Peyer's patch (tissue), 4 donors: ENCODE measurements at regions not wholly inside any gene's neighbourhood (a gene's known extent, or its start where the extent isn't known, plus 50 kb on each side); places are given as distances from the start of the nearest gene placed in this dataset.

ENCODE experiments used
- DNase-seq, 3 donors: peaks; one replicate each; pipeline ENCODE4 v3.0.0-alpha.2; 2017 to 2019
- H3K27ac ChIP-seq, 4 donors: fragments of 200-600 bp; sonication (generic); one replicate each; pipeline ENCODE4 v1.5.1; 2016 to 2019
- H3K27me3 ChIP-seq, 2 donors: fragments of 200-600 bp; sonication (generic); one replicate each; pipeline ENCODE4 v1.5.1; 2019
- H3K36me3 ChIP-seq, 3 donors: fragments of 200-600 bp; sonication (generic); one replicate each; pipeline ENCODE4 v1.5.1; 2016 to 2019
- H3K4me1 ChIP-seq, 4 donors: fragments of 200-600 bp; sonication (generic); one replicate each; pipeline ENCODE4 v1.5.1; 2016 to 2019
- H3K4me3 ChIP-seq, 4 donors: fragments of 200-600 bp; sonication (generic); 1 replicate in 3 of 4; 2 replicates in 1 of 4; pipeline ENCODE4 v1.5.1; 2016 to 2019; ENCODE audit warnings: mild to moderate bottlenecking in 1 of 4
- H3K9me3 ChIP-seq, 4 donors: fragments of 200-600 bp; sonication (generic); one replicate each; pipeline ENCODE4 v1.5.1; 2016 to 2019; ENCODE audit warnings: mild to moderate bottlenecking in 1 of 4
- POLR2A ChIP-seq, 2 donors: fragments of 450-650 bp; IDR thresholded peaks; one replicate each; pipeline ENCODE4 v1.5.1; 2017; ENCODE audit warnings: antibody characterized with exemption in 2 of 2, mild to moderate bottlenecking in 2 of 2, moderate library complexity in 2 of 2
- TF ChIP-seq, protein P1 (sequence below), 6 experiments: fragments of 450-650 bp in 4 of 6; fragments of 200-600 bp in 2 of 6; sonication (generic) in 1 of 6; IDR thresholded peaks; one replicate each; pipeline ENCODE4 v1.5.1; 2017 to 2019; ENCODE audit warnings: antibody characterized with exemption in 6 of 6, mild to moderate bottlenecking in 3 of 6, moderate library complexity in 1 of 6

- Histone ChIP-seq H3K27ac (no peak overlapping the region), H3K4me1 (no peaks in the 10 kb centered on the region), H3K9me3 (no peaks in the 10 kb centered on the region), H3K27me3 (no peaks in the 10 kb centered on the region), H3K4me3 (no peak overlapping the region), H3K36me3 (no peaks in the 10 kb centered on the region)
- DNase-seq: no peak
- TF ChIP-seq, protein P1, sequence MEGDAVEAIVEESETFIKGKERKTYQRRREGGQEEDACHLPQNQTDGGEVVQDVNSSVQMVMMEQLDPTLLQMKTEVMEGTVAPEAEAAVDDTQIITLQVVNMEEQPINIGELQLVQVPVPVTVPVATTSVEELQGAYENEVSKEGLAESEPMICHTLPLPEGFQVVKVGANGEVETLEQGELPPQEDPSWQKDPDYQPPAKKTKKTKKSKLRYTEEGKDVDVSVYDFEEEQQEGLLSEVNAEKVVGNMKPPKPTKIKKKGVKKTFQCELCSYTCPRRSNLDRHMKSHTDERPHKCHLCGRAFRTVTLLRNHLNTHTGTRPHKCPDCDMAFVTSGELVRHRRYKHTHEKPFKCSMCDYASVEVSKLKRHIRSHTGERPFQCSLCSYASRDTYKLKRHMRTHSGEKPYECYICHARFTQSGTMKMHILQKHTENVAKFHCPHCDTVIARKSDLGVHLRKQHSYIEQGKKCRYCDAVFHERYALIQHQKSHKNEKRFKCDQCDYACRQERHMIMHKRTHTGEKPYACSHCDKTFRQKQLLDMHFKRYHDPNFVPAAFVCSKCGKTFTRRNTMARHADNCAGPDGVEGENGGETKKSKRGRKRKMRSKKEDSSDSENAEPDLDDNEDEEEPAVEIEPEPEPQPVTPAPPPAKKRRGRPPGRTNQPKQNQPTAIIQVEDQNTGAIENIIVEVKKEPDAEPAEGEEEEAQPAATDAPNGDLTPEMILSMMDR (IDR thresholded peaks at IDR 0.05): no peak
- TF ChIP-seq POLR2A (IDR thresholded peaks at IDR 0.05): no peak
Measured at GRCh38 chr14:62409626-62410300, 635.5 kb downstream of the KCNH5 start.

- no peak overlapping the region for H3K4me3 ChIP-seq
- no peak overlapping the region for H3K27ac ChIP-seq
- no peak for DNase-seq
- TF ChIP-seq, protein P1 (IDR thresholded peaks at IDR 0.05): no peak
- TF ChIP-seq POLR2A (IDR thresholded peaks at IDR 0.05): no peak
- no peaks in the 10 kb centered on the region for H3K9me3 ChIP-seq
- no peaks in the 10 kb centered on the region for H3K36me3 ChIP-seq
- H3K4me1 ChIP-seq: no peaks in the 10 kb centered on the region
- no peaks in the 10 kb centered on the region for H3K27me3 ChIP-seq
Measured at GRCh38 chr14:62420847-62421246, 624.4 kb downstream of the KCNH5 start.

DNA sequence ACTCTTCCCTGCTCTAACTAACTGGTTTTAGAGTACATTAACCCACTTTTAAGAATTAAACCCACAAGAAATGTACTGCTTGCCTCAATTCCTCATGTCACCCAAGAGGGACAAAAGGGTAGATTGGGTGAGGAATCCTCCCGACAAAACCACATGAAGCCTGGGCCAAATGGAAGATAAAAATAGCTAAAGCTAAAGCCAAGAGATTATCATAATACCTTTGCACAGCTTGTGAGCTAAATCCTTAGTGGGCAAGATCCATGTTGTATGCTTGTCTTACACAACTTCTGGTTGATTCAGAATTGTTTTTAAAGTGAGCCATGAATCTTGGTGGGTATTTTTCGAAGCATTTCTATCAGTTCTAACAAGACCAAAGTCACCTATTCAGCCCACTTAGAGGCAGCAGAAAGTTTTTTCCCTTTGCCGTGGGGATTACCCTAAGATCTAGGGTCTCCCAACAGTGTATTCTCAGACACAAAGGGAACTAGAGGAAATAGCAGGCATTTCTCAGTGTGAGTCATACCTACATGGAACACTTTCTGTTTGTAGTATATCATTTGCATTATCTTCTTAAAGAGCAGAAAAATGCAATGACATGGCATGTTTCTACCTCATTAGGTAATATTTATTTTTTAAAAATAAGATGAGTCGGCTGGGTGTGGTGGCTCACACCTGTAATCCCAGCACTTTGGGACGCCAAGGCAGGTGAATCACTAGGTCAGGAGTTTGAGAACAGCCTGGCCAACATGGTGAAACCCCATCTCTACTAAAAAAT is 616.6 kb downstream of the KCNH5 start:
- Histone ChIP-seq H3K4me1 (no peaks in the 10 kb centered on the region), H3K27me3 (no peaks in the 10 kb centered on the region), H3K27ac (no peak overlapping the region), H3K4me3 (no peak overlapping the region), H3K9me3 (peaks cover 0 to 5% (median 0%) of the 10 kb centered on the region in 4 donors), H3K36me3 (no peaks in the 10 kb centered on the region)
- no peak for TF ChIP-seq POLR2A (IDR thresholded peaks at IDR 0.05)
- TF ChIP-seq, protein P1 (IDR thresholded peaks at IDR 0.05): no peak
- DNase-seq: no peak

- Histone ChIP-seq H3K27ac (no peak overlapping the region), H3K27me3 (no peaks in the 10 kb centered on the region), H3K36me3 (no peaks in the 10 kb centered on the region), H3K4me3 (no peak overlapping the region), H3K4me1 (no peaks in the 10 kb centered on the region), H3K9me3 (peaks cover 0 to 5% (median 0%) of the 10 kb centered on the region in 4 donors)
- TF ChIP-seq, protein P1 (IDR thresholded peaks at IDR 0.05): no peak
- TF ChIP-seq POLR2A (IDR thresholded peaks at IDR 0.05): no peak
- no peak for DNase-seq
Measured at GRCh38 chr14:62429683-62430082, 615.6 kb downstream of the KCNH5 start.

- no peaks in the 10 kb centered on the region for H3K36me3 ChIP-seq
- no peaks in the 10 kb centered on the region for H3K4me1 ChIP-seq
- no peak overlapping the region for H3K27ac ChIP-seq
- no peak for TF ChIP-seq POLR2A (IDR thresholded peaks at IDR 0.05)
- TF ChIP-seq, protein P1 (IDR thresholded peaks at IDR 0.05): no peak
- H3K27me3 ChIP-seq: no peaks in the 10 kb centered on the region
- no peak for DNase-seq
- H3K4me3 ChIP-seq: no peak overlapping the region
- peaks cover 0 to 5% (median 0%) of the 10 kb centered on the region in 4 donors for H3K9me3 ChIP-seq
Measured at GRCh38 chr14:62431496-62431895, 613.8 kb downstream of the KCNH5 start.
